Adrenal gland (tissue), 5 donors: ENCODE measurements at regions not wholly inside any gene's neighbourhood (a gene's known extent, or its start where the extent isn't known, plus 50 kb on each side); places are given as distances from the start of the nearest gene placed in this dataset.

Experiments used
- POLR2A ChIP-seq, 2 donors: fragments of 450-650 bp; IDR thresholded peaks; one replicate each; pipeline ENCODE4 v1.6.1; 2017; ENCODE audit warnings: antibody characterized with exemption in 2 of 2, mild to moderate bottlenecking in 2 of 2, moderate library complexity in 1 of 2
- TF ChIP-seq, protein P1 (sequence below), 6 experiments: fragments of 450-650 bp in 4 of 6; fragments of 200-600 bp in 2 of 6; sonication (generic) in 1 of 6; IDR thresholded peaks; 1 replicate in 5 of 6; 2 replicates in 1 of 6; pipeline versions ENCODE4 v1.5.1 to v1.8.0; 2016 to 2021; ENCODE audit warnings: antibody characterized with exemption in 6 of 6, mild to moderate bottlenecking in 2 of 6, moderate library complexity in 1 of 6
- donor health status: DM: no; HTN: no; CAD: no.

DNA sequence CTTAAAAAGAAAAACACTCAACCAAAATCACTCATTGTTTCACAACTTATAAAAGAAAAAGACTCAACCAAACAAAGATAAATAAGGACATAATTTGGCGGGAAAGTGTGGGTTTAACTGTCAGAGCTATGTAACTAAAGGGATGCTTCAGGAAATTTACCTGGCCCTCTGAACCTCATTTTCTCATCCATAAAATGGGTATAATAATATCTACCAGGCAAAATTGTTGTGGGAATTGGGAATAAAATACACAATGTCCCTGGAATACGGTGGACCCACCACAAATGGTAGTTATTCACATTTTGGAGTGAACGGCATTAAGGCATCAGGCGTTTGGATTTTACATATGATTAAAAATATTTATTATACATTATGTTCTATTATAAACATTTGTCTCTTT, 228.5 kb upstream of the ANKRD55 start:
- no peak for TF ChIP-seq POLR2A (IDR thresholded peaks at IDR 0.05)
- TF ChIP-seq, protein P1, sequence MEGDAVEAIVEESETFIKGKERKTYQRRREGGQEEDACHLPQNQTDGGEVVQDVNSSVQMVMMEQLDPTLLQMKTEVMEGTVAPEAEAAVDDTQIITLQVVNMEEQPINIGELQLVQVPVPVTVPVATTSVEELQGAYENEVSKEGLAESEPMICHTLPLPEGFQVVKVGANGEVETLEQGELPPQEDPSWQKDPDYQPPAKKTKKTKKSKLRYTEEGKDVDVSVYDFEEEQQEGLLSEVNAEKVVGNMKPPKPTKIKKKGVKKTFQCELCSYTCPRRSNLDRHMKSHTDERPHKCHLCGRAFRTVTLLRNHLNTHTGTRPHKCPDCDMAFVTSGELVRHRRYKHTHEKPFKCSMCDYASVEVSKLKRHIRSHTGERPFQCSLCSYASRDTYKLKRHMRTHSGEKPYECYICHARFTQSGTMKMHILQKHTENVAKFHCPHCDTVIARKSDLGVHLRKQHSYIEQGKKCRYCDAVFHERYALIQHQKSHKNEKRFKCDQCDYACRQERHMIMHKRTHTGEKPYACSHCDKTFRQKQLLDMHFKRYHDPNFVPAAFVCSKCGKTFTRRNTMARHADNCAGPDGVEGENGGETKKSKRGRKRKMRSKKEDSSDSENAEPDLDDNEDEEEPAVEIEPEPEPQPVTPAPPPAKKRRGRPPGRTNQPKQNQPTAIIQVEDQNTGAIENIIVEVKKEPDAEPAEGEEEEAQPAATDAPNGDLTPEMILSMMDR (IDR thresholded peaks at IDR 0.05), result no peak
